ENCODE measurements at regions not wholly inside any gene's neighbourhood (a gene's known extent, or its start where the extent isn't known, plus 50 kb on each side); places are given as distances from the start of the nearest gene placed in this dataset.

- no peak for DNase-seq
These were observed 155.0 kb downstream of the C7orf25 start for GRCh38 chr7:42756841-42757240.

GRCh38 chr7:42753811-42754363 is 158.0 kb downstream of the C7orf25 start:
- DNase-seq, result no peak

- DNase-seq, result no peak
These were observed 158.5 kb downstream of the C7orf25 start for GRCh38 chr7:42753367-42753766.

DNA sequence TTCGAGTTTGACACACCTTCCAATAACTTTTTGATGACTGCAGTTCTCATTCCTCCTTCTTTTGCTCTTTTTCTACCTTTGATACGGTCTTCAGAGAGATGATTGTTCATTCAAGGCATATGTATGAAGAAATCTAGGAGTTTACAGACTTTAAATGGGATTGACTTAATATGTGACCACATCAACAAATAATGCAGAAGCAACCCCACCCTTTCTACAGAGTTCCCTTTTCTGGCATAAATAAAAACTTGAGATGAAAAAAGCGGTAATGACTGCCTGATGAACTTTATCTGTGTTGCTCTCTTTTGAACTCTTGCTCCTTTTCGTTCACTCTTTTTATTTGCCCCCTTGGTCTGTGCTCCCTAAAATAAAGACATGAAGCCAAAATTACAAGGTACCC is 161.7 kb downstream of the C7orf25 start:
- no peak for DNase-seq

GRCh38 chr7:42747044-42747443 is 164.8 kb downstream of the C7orf25 start:
- DNase-seq, result no peak

DNA sequence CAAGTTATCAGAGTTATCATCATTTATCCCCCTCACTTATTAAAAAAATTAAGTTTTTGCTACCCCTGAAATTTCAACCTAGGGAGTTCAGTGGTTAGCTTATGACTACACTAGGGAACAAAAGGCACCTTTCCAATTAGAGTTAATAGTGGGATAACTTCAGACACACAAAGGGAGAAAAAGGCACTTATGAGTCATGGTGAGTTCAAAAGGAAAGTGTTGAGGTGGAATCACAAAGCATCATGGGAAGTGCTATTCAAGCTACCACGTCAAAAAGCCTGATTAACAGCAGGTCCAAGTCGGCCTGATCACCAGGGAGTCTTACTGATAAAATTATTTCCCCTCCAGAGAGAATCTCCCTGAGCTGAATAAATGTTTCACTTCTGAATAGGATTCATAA is 165.7 kb downstream of the C7orf25 start:
- DNase-seq, result no peak

DNA sequence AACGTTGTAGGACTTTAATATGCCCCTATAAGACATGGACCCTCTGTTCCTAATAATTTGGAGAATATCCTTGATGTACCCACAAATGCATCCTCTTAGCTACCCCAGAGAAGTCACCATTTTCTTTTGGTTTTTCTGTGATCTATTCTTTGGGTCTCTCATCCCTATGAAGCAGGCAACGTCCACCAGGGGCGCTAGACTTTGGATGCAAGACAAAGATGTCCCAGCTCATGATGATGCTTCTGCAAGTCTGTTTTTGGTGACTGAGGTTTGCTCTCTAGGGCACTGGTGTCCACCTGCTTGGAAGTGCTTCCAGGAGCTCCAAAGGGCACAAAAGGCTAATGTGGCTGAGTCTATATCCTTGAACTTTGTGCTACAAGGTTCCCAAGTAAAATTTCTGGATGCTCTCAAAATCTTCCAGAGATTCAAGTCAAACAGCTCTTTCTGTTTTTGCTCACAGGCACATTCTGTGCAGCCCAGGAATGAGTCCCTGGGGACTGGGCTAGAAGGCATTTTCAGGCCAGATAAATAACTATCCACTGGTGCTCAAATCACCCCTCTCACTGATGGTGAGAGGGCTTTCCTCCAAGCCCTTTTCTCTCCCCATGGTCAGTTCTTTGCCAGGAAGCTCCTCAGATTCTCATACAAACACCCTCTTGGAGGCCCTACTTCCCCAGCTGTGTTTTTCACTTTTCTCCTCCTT is 166.4 kb downstream of the C7orf25 start:
- DNase-seq, result no peak

GRCh38 chr7:42744746-42745145 is 167.1 kb downstream of the C7orf25 start:
- DNase-seq, result no peak

- DNase-seq, result no peak
These were observed 168.6 kb downstream of the C7orf25 start for GRCh38 chr7:42743077-42743858.

DNA sequence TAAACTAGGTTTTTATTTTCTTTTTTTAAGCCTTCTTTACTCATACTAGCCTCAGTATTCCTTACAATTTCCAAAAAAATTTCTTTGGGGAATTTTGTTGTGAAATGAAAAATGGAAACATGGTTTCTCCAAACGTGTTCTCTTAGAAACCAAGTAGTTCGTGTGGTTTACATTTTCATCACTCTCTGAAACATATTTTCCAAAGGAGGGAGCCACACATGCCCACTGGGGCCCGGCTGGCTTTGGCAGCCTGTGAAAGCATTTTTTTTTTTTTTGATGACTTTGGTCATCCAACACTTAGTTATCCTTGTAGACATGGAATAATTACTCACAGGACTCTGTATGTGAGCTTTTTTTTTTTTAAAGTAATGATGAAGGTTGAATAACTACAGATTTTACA is 169.6 kb downstream of the C7orf25 start:
- no peak for DNase-seq

GRCh38 chr7:42740408-42740807 is 171.5 kb downstream of the C7orf25 start:
- DNase-seq, result no peak

DNA sequence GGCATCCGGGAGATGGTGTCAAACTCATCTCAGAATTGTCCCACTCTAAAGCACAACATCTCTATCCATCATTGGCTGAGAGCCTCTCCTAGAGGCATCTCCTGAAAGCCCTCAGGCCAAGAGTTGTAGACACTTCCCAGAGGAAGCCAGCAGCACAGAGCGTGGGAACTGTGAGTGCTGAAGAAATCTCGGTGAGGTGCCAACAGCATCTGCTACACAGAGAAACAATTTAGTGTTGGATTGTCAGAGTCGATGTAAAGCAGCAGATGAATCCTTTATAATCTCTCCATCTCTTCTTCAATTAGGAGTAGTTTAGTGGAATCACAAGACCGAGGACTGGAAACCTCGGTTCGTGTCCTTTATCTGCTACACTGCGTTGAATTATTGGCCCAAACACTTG is 172.2 kb downstream of the C7orf25 start:
- DNase-seq, result no peak

DNA sequence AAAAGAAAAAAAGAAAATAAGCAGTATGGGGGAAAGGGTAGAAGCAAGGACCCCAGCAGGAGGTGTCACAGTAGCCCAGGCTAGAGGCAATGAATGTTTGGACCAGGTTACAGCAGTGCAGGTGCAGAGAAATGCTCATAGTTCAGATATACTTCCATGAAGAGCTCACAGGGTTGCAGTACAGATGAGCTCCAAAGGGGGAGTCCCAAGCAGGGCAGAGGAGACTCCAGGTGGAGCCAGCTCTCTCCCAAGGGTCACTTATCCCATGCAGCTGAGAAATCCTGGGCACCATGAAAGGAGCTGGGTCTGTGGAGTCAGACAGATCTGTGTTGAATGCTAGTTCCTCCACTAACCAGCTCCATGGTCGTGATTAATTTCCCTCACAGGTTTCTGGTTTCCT is 174.9 kb downstream of the C7orf25 start:
- DNase-seq, result no peak

DNA sequence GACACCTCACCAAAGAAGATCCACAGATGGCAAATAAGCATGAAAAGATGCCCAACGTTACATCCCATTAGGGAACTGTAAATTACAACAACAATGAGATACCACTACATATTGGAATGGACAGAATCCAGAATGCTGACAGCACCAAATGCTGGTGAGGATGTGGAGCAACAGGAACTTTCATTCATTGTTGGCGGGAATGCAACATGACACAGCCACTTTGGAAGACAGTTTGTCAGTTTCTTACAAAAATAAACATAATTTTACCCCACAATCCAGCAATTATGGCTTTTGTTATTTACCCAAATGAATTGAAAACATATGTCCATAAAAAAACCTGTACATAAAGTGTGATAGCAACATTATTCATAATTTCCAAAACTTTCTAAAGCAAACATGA is 176.8 kb downstream of the C7orf25 start:
- DNase-seq, result no peak

DNA sequence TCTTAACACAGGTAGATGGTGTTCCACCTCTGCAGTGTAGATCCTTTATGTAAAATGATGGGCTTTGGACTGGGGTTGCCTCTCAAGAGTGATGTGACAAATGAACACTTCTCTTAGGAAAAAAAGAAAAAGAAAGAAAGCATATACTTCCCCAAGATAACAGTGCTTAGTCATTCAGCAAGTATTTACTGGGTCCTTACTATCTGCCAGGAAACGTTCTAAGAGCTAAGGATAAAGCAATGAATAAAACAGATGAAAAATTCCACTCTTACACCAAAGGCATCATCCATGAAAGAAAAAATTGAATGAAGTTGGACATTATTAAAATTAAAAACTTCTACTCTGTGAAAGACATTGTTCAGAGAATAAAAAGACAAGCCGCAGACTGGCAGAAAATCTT is 177.3 kb downstream of the C7orf25 start:
- DNase-seq, result no peak

DNA sequence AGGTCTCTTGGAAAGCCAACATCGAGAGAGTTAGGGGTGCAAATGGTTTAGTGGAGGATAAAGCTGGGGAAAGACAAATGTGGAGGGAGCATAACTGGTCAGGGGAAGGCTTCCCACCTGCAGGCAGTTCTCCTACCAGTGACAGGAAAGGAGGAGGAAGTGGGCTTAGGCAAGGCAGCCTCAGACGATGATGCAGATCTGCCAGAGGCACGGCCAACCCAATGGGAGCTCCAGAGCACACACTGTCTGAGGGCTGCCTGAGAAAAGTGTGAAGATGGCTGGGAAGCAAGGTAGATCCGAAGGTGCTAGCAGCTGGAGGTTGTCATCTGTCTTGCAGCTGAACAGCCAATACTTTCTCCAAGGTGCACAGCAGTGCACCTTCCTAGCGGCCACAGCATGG is 178.8 kb downstream of the C7orf25 start:
- no peak for DNase-seq

GRCh38 chr7:42730586-42730985 is 181.3 kb downstream of the C7orf25 start:
- no peak for DNase-seq

DNA sequence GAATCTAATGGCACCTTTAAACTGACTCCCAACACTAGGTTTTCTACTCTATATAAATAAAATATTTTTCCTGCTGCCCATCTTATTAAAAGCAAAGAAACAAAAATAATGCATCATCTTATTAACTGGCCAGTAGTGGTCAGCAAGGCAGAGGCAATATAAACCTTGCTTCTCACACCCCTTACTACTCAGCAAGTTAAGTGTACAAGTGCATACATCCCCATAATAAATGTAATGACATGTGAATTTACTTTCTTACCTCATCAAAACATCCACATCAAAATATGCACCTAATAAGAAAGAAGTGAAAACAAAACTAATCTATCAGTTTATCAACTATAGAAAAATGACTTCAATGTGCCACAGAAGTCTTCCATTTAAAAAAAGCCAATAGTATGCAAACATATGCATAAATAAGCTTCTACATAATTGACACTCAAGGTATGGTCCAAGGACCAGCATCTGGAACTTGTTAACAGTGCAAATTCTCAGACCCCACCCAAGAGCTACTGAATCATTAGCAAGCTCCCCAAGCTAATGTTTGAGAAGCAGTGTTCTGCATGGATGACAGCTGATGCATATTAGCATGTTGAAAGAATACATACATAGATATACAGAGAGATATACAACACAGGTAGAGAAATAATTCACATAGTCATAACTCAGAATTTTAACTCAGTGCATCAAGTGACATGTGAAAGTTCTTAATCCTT is 182.7 kb downstream of the C7orf25 start:
- DNase-seq, result no peak

- DNase-seq, result no peak
These were observed 184.4 kb downstream of the C7orf25 start for GRCh38 chr7:42727451-42727850.

DNA sequence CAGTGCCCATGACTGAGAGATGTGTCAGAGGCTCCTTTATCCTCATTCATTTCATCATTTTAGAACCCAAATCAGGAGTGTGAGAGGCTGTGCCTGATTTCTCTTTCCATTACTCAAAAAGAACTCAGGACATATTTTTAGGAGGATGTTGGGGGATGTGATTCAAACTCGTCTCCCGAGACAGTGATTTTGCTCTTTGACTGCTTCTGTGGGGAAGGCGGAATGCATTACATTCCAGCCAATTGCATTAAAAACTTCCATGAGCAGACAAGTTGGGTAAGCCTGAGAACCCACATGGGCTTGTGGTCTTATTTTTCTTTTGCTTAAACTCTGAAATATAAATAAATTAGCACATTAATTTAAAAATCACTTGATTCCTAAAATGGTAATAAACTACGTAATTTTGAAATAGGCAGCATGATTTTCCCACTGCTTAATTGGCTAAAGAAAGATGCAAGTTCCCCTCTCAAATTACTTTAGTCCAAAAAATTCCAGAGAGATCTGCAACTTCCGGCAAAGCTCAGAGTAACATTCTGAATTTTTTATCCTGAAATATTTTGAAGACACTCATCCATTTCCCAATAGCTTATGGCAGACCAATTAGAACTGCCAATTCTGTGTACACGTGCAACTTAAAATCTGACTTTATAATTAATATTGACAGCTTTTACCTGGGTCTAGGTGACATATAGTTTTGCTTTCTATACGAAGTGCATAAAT is 185.6 kb downstream of the C7orf25 start:
- no peak for DNase-seq

DNA sequence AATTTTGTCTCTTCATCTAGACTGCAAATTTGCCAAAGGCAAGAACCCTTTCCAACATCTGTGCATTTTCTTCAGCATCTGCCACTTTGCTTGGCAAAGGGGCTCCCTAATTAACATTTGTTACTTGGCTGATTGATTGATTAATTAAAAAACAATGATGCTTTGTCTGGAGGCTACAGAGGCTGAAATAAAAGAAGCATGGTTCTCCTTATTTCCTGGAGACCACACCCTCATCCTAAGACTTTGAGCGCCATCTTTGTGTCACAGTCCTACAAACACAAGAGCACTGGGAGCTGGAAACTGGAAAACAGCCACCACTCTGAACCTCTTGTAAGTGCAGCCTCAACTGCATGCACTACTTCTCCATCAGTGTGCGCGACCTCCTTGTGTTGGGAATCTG is 189.2 kb downstream of the C7orf25 start:
- no peak for DNase-seq

- DNase-seq, result no peak
These were observed 189.7 kb downstream of the C7orf25 start for GRCh38 chr7:42722198-42722597.
